ENCODE measurements at regions not wholly inside any gene's neighbourhood (a gene's known extent, or its start where the extent isn't known, plus 50 kb on each side); places are given as distances from the start of the nearest gene placed in this dataset.

DNA sequence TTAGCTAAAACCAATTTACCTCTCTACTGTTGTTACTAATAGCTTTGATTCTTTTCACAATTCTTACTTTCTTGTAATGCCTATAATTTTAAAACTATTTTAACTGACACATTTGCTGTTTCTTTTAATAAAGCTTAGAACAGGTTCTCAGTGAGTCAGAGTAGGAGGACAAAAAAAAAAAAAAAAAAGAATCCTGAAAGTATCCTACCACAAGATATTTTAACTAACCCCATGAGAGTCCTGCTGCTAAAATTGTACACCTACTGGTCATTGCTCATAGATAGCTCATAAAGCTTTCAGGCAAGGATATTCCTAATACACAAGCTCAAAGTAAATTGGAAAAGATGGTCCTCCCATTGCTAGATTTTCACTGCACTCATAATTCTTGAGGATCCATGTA, 301.0 kb downstream of the CENPW start:
- TF ChIP-seq CTCF (IDR thresholded peaks at IDR 0.05) (no peak), ZFX (IDR thresholded peaks at IDR 0.05; ENCODE audit: borderline replicate concordance) (no peak)
